ENCODE measurements at regions not wholly inside any gene's neighbourhood (a gene's known extent, or its start where the extent isn't known, plus 50 kb on each side); places are given as distances from the start of the nearest gene placed in this dataset.

DNA sequence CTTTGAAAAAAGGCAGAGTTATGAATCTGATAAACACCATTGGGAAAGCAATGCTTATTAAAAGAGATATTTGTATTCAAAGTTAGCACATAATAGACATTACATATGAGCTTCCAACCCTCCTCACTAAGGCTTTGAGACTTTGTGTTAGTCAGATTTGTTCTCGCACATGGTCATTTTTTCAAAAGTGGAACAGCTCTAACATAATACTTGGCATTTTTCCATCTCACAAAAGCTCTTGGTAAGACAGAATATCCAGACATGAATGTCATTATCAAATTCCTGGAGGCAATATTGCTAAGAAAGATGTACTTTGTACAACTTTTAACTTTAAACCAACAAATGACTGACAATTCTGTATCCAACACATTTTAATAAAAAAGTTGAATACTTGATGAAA is 292.4 kb upstream of the SMIM30 start:
- H3K9me3 ChIP-seq, result no peaks in the 10 kb centered on the region
- no peaks in the 10 kb centered on the region for H3K4me1 ChIP-seq (ENCODE audit: low read depth)
- DNase-seq (no peak), ATAC-seq (no peak)
- intact Hi-C loops (cut with DNase I, micrococcal nuclease), result no loop called here
- no peak overlapping the region for H3K4me3 ChIP-seq
- TF ChIP-seq, protein P1, sequence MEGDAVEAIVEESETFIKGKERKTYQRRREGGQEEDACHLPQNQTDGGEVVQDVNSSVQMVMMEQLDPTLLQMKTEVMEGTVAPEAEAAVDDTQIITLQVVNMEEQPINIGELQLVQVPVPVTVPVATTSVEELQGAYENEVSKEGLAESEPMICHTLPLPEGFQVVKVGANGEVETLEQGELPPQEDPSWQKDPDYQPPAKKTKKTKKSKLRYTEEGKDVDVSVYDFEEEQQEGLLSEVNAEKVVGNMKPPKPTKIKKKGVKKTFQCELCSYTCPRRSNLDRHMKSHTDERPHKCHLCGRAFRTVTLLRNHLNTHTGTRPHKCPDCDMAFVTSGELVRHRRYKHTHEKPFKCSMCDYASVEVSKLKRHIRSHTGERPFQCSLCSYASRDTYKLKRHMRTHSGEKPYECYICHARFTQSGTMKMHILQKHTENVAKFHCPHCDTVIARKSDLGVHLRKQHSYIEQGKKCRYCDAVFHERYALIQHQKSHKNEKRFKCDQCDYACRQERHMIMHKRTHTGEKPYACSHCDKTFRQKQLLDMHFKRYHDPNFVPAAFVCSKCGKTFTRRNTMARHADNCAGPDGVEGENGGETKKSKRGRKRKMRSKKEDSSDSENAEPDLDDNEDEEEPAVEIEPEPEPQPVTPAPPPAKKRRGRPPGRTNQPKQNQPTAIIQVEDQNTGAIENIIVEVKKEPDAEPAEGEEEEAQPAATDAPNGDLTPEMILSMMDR (IDR thresholded peaks at IDR 0.05), result no peak
- H3K36me3 ChIP-seq (ENCODE audit: low read depth), result no peaks in the 10 kb centered on the region

DNA sequence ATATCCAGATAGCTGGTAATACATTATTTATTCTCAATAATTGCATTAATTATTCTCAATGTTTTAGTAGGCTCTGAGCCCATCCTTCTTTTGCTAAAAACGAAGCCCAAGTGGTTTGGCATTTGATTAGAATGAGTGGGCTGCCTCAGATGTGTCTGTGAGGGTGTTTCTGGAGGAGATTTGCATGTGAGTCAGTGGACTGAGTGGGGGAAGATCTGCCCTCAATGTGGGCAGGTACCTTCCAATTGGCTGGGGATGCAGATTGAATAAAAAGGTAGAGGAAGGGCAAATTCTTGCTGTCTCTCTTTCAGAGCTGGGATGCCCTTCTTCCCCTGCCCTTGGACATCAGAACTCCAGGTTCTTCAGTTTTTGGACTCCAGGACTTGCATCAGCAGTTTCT is 290.6 kb upstream of the SMIM30 start:
- intact Hi-C loops (cut with DNase I, micrococcal nuclease), result no loop called here
- TF ChIP-seq, protein P1 (IDR thresholded peaks at IDR 0.05), result no peak
- Histone ChIP-seq H3K4me3 (no peak overlapping the region), H3K9me3 (no peaks in the 10 kb centered on the region), H3K36me3 (ENCODE audit: low read depth) (no peaks in the 10 kb centered on the region), H3K4me1 (ENCODE audit: low read depth) (no peaks in the 10 kb centered on the region)
- ATAC-seq (no peak), DNase-seq (no peak)

- Histone ChIP-seq H3K9me3 (no peaks in the 10 kb centered on the region), H3K36me3 (ENCODE audit: low read depth) (no peaks in the 10 kb centered on the region), H3K4me1 (ENCODE audit: low read depth) (no peaks in the 10 kb centered on the region), H3K4me3 (no peak overlapping the region)
- intact Hi-C loops (cut with DNase I, micrococcal nuclease), result no loop called here
- DNase-seq (no peak), ATAC-seq (no peak)
- TF ChIP-seq, protein P1 (IDR thresholded peaks at IDR 0.05), result no peak
Observed at GRCh38 chr7:113405296-113406056, 287.1 kb upstream of the SMIM30 start.

DNA sequence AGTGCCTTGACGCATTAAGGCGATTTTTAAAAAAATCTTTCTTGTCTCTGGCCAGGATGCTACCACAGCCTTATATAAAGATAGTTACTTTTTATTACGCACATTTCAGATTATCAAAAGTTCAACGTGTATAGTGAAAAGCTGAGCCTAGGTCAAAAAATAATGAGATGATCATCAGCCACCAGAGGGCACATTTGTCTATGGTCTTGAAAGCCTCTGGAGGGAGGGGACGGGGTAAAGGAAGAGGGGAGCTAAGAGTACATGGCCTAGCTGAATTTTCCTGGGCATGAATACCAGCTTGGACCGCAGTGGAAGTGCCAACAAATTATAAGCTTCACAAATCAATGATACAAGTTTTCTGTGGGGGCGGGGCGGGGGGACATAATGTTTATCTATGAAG is 285.9 kb upstream of the SMIM30 start:
- intact Hi-C loops (cut with DNase I, micrococcal nuclease), result no loop called here
- ATAC-seq (no peak), DNase-seq (no peak)
- Histone ChIP-seq H3K4me3 (no peak overlapping the region), H3K36me3 (ENCODE audit: low read depth) (no peaks in the 10 kb centered on the region), H3K4me1 (ENCODE audit: low read depth) (no peaks in the 10 kb centered on the region), H3K9me3 (no peaks in the 10 kb centered on the region)
- TF ChIP-seq, protein P1 (IDR thresholded peaks at IDR 0.05), result no peak

DNA sequence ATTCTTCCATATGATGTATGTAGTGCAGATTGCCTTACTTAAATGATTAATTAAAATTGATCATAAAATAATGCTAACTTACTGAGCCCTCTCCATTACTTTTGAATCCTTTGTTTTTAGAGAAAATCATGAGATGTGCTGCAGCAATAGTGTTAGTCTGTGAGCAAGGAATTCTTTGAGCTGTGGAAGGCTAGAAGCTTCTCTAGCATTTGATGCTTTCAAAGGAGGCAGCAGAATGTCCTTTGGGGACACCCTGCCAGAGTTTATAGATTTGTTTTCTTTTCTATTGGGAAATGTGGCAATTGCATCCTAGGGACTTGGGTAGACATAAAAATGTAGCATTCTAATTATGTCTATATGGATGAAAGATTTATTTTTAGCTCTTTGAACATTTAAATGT is 284.1 kb upstream of the SMIM30 start:
- intact Hi-C loops (cut with DNase I, micrococcal nuclease), result no loop called here
- ATAC-seq, result no peak

More for the DNA sequence above, 284.1 kb upstream of the SMIM30 start:
- no peak for DNase-seq
- no peak overlapping the region for H3K4me3 ChIP-seq
- no peaks in the 10 kb centered on the region for H3K4me1 ChIP-seq (ENCODE audit: low read depth)
- TF ChIP-seq, protein P1 (IDR thresholded peaks at IDR 0.05), result no peak
- no peaks in the 10 kb centered on the region for H3K36me3 ChIP-seq (ENCODE audit: low read depth)
- H3K9me3 ChIP-seq, result no peaks in the 10 kb centered on the region
